ENCODE measurements at regions not wholly inside any gene's neighbourhood (a gene's known extent, or its start where the extent isn't known, plus 50 kb on each side); places are given as distances from the start of the nearest gene placed in this dataset.

- H3K4me3 ChIP-seq (ENCODE audit: low read depth, low read length): no peak overlapping the region
- no peak for DNase-seq (ENCODE audit: low read depth, low spot score)
- ChIA-PET CTCF (no interaction called here), POLR2A (interaction anchor here (0.6 kb wide), 1 partner anchor 17 kb away, joined by 3 read pairs; no protein-coding TSS in a partner anchor)
- H3K9me3 ChIP-seq (ENCODE audit: control insufficient read depth, insufficient read depth, low read length): no peaks in the 10 kb centered on the region
- TF ChIP-seq CTCF (IDR thresholded peaks at IDR 0.05; ENCODE audit: low read depth, low read length): no peak
- no peak overlapping the region for H3K27ac ChIP-seq (ENCODE audit: low read depth, low read length)
- no peaks in the 10 kb centered on the region for H3K27me3 ChIP-seq (ENCODE audit: control insufficient read depth, insufficient read depth, low read length)
Observed at GRCh38 chr3:74921676-74922075, 307.2 kb upstream of the CNTN3 start.

- no peak for TF ChIP-seq CTCF (IDR thresholded peaks at IDR 0.05; ENCODE audit: low read depth, low read length)
- Histone ChIP-seq H3K4me3 (ENCODE audit: low read depth, low read length) (no peak overlapping the region), H3K27me3 (ENCODE audit: control insufficient read depth, insufficient read depth, low read length) (no peaks in the 10 kb centered on the region), H3K9me3 (ENCODE audit: control insufficient read depth, insufficient read depth, low read length) (no peaks in the 10 kb centered on the region), H3K27ac (ENCODE audit: low read depth, low read length) (no peak overlapping the region)
- ChIA-PET POLR2A (interaction anchor here (0.6 kb wide), 1 partner anchor 18 kb away, joined by 3 read pairs; no protein-coding TSS in a partner anchor), CTCF (no interaction called here)
- no peak for DNase-seq (ENCODE audit: low read depth, low spot score)
Observed at GRCh38 chr3:74920721-74921350, 306.4 kb upstream of the CNTN3 start.

GRCh38 chr3:74916696-74917095 is 302.2 kb upstream of the CNTN3 start:
- no peak for TF ChIP-seq CTCF (IDR thresholded peaks at IDR 0.05; ENCODE audit: low read depth, low read length)
- Histone ChIP-seq H3K9me3 (ENCODE audit: control insufficient read depth, insufficient read depth, low read length) (no peaks in the 10 kb centered on the region), H3K4me3 (ENCODE audit: low read depth, low read length) (no peak overlapping the region), H3K27ac (ENCODE audit: low read depth, low read length) (no peak overlapping the region), H3K27me3 (ENCODE audit: control insufficient read depth, insufficient read depth, low read length) (no peaks in the 10 kb centered on the region)
- ChIA-PET CTCF (no interaction called here), POLR2A (no interaction called here)
- DNase-seq (ENCODE audit: low read depth, low spot score): no peak

- POLR2A ChIA-PET: no interaction called here
- Histone ChIP-seq H3K4me3 (ENCODE audit: low read depth, low read length) (no peak overlapping the region), H3K9me3 (ENCODE audit: control insufficient read depth, insufficient read depth, low read length) (no peaks in the 10 kb centered on the region), H3K27me3 (ENCODE audit: control insufficient read depth, insufficient read depth, low read length) (no peaks in the 10 kb centered on the region), H3K27ac (ENCODE audit: low read depth, low read length) (no peak overlapping the region)
- CTCF ChIA-PET: no interaction called here
- TF ChIP-seq CTCF (IDR thresholded peaks at IDR 0.05; ENCODE audit: low read depth, low read length): no peak
- no peak for DNase-seq (ENCODE audit: low read depth, low spot score)
Observed at GRCh38 chr3:74906181-74906580, 291.7 kb upstream of the CNTN3 start.

- no peak overlapping the region for H3K4me3 ChIP-seq (ENCODE audit: low read depth, low read length)
- no peaks in the 10 kb centered on the region for H3K27me3 ChIP-seq (ENCODE audit: control insufficient read depth, insufficient read depth, low read length)
- no peak for TF ChIP-seq CTCF (IDR thresholded peaks at IDR 0.05; ENCODE audit: low read depth, low read length)
- POLR2A ChIA-PET: no interaction called here
- CTCF ChIA-PET: no interaction called here
- DNase-seq (ENCODE audit: low read depth, low spot score): no peak
- H3K9me3 ChIP-seq (ENCODE audit: control insufficient read depth, insufficient read depth, low read length): no peaks in the 10 kb centered on the region
- H3K27ac ChIP-seq (ENCODE audit: low read depth, low read length): no peak overlapping the region
Observed at GRCh38 chr3:74905478-74905877, 291.0 kb upstream of the CNTN3 start.

All from AG04450 (cell line).